LHCN-M2 (cell line): ENCODE measurements at regions not wholly inside any gene's neighbourhood (a gene's known extent, or its start where the extent isn't known, plus 50 kb on each side); places are given as distances from the start of the nearest gene placed in this dataset.

Experiments
- DNase-seq: peaks from one replicate; pipeline ENCODE4 v3.0.0-alpha.2; 2012; ENCODE audit warnings: low read depth

- no peak for DNase-seq
Observed at GRCh38 chr12:92582475-92582874, 120.3 kb upstream of the PLEKHG7 start.

DNA sequence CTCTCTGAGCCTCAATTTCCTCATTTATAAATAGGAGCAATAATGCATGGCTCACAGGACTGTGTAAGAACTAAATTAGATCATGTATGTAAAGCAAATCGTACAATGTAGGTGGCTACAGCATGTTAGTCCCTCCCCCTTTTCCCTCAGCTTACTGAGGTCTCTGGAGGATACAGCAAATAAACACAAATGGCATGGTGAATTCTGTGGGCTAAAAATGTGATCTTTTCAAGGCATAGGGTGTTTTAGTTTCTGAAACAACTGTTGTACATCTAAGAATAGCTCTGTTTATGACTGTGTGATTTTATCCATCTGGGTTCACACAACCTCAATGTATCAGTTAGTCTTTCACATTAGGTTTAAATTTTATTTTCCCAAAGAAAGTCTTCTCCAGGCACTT, 121.2 kb upstream of the PLEKHG7 start:
- peak; percentile 47 for DNase-seq

- DNase-seq: no peak
Observed at GRCh38 chr12:92574911-92575570, 127.7 kb upstream of the PLEKHG7 start.

DNA sequence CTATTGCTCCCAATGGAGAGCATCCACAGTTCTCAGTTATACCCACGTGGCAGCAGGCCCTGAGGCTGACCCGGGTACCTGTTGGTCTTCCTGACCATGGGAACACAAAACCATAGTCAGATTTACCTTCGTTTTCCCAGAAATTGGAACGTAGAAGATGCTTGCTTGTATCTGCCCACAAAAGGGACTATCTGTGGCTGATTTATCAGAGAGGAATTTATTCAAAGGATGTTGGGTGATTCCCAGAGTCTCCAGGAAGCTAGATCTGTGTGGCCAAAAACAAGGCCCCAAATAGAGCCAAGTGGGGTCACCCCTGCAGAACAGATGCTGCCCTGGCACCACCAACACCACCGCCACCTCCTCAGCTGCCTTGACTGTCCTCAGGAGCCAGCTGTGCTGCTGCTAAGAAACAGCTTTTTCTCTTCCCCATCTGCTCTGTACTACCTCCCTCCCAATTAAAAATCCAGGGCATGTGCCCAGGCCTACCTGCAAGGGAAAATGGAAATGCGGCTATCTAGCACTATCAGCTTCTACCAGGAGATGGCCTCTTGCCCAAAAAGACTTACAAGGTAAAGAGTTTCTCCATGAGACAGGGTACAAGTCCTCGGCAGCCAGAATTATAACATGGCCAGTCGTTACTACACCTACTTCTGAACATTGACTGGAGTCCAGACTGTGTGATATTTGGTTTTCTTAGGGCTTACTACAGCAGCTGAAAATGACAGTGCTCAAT, 128.6 kb upstream of the PLEKHG7 start:
- peak; percentile 58 for DNase-seq

DNA sequence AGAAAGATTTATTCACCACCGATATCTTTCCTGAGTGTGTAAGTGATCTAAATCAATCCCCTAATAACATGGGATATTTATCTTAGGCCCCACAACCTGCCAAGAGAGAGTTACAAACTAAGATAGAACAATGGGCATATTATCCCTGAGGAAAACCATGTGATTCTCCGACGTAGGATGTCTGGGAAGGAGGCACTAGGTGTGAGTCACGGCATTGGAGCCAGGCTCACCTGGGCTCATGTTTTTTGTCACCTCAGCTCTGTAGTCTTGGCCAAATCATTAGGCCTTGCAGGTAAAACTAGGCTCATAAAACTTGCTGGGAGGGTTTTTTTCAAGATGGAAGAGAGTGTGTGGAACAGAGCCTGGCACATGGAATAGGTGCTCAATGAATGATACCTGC, 129.7 kb upstream of the PLEKHG7 start:
- DNase-seq: no peak

DNA sequence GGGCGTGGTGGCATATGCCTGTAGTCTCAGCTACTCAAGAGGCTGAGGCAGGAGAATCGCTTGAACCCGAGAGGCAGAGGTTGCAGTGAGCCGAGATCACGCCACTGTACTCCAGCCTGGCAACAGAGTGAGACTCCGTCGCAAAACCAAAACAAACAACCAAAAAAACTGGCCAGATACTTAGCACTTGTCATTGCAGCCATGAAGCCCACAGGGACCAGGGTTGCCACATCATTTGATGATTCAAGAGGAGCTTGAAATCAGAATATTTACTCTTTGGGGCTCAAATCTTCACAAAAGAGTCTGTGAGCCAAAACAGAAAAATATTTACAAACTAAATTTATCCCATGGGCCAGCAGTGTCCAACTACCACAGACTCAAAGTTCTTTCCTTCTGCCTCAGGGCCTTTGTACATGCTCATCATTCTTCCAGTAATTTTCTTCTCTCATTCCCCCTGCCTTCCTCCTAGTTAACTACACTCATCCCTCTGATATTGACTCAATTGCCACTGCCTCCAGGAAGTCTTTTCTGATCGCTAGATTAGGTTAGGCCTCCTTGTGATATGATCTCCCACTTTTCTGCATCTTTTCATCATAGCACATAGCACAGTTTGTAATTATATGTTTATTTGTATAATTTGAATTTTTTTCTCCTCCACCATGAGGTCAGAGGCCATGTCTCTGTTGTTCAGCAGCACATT, 130.8 kb upstream of the PLEKHG7 start:
- no peak for DNase-seq

- DNase-seq: no peak
Observed at GRCh38 chr12:92571169-92571568, 131.6 kb upstream of the PLEKHG7 start.

GRCh38 chr12:92570056-92570753, 132.6 kb upstream of the PLEKHG7 start:
- peak; percentile 90 for DNase-seq

DNA sequence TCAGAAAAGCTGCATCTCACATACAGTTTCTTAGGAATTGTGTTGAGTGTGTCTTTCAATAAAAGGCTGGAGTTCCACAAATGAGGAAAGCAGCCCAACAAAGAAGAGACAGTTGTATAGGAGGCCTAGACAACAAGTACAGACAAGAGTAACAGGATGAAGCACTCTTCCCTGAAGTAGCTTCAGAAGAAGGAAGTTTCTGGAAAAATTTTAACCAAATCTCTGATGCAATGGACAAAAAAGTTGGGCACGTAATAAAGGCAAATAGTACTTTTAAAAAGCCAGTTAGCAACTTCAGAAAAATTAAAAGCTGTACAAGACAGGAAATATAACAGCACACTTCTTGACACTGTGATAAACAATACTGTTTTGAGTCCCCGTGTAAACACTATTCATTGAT, 134.1 kb upstream of the PLEKHG7 start:
- no peak for DNase-seq

DNA sequence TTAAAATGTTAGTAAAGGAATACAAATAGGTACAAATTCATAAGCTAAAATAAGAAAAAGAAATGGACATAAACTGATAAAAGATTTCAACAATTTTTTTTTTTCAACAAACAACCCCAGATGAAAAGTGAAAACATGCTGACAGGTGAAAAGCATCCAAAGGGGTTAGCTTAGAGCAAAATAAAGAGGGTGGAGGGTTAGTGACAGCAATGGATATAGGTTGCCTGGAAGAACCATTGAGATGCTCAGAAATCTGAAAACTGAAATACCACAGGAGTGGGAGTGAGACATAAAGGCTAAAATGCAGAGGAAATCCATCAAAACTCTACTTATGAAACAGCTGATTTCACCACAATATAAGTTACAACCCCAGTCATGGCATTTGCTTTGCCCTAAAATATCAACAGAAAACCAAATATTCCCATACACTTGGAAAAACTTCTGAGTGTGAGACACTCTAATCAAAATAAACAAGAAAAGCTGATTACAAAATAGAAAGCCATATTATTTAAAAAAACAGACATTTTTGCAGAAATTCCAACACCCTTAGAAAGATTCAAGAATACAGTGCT, 136.3 kb upstream of the PLEKHG7 start:
- no peak for DNase-seq

GRCh38 chr12:92563819-92564218, 139.0 kb upstream of the PLEKHG7 start:
- DNase-seq: no peak

DNA sequence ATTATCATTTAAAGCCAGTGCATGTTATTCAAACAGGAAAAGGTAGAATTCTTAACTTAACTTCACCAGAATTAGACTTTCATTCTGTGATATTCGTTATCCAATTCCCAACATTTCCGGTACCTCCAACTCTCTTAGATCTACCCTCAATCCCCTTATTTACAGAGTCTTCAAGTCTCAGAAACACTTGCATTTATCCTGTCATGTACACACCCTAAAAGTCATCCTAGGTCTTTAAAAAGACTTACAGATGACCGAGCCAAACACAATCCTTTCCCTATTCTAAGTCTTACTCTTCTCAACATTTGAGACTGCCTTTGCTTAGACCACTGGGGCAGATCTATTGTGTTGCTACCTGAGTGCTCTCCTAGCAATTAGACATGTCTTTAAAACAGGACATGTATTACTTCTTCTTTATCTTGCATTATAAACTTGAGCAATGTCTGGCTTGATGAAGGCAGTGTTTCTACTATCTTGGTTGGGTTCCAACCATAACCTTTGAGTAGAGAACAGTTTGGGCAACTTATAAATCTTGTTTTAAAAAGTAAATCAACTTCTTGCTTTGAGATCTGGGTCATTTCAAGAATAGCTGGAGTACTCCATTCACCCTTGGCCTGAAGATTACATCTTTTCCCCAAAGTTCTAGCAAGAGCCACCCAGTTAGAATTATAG, 140.6 kb upstream of the PLEKHG7 start:
- no peak for DNase-seq

DNA sequence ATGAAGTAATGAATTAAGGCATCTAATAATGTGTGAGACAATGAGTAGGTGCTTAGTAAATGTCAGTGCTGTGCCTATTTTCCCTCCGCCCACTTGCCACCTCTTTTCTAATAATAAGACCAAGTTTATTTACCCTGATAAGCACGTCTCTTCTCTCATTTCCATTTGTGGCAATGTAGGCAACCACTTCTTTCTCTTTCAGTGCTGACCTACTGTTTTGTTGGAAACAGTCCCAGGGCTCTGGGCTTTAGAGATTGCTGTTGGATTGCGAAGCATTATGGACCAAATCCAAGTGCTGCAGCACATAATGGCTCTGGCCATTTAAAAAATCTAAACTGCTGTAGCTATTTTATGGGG, 141.3 kb upstream of the PLEKHG7 start:
- peak; percentile 77 for DNase-seq

DNA sequence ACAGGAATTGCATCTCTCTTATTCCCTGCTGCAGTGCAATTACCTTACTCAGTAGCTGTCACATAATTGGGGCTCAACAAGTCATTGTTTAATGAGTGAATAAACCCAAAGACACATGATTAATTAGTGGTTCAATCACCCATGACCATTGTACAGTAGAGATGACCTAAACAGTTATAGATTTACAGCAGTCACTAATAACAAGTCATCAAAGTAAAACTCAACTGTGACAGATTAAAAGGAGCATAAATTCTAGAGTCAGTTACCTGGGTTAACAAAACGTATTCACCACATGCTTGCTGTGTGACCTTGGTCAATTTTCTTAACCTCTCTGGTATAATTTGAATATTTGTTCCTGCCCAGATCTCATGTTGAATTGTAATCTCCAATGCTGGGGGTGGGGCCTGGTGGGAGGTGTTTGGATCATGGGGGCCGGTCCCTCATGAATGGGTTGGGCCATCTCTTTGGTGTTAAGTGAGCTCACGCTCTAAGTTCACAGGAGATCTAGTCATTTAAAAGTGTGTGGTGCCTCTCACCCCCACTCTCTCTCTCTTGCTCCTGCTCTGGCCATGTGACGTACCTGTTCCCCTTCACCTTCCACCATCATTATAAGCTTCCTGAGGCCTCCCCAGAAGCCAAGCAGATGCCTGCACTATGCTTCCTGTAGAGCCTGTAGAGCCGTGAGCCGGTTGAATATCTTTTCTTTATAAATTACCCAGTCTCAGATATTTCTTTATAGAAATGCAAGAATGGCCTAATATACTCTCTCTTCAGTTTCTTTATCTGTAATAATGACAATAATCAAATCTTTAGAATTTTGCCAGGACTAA, 141.9 kb upstream of the PLEKHG7 start:
- no peak for DNase-seq

GRCh38 chr12:92558806-92559205, 144.0 kb upstream of the PLEKHG7 start:
- no peak for DNase-seq

GRCh38 chr12:92558215-92558773, 144.5 kb upstream of the PLEKHG7 start:
- DNase-seq: no peak

DNA sequence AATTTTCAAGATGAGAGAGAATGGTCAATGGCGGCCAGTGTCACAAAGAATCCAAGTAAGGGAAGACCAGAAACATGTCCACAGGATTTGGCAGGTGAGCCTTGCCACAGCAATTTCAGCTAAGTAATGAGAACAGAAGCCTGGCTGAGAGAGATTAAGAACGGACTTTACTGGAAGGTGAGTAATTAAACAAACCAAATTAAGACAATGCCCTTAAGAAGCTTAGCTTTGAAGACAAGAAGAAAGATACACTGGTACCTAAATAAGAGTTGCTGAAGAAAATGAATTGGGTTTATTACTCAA, 145.4 kb upstream of the PLEKHG7 start:
- no peak for DNase-seq

DNA sequence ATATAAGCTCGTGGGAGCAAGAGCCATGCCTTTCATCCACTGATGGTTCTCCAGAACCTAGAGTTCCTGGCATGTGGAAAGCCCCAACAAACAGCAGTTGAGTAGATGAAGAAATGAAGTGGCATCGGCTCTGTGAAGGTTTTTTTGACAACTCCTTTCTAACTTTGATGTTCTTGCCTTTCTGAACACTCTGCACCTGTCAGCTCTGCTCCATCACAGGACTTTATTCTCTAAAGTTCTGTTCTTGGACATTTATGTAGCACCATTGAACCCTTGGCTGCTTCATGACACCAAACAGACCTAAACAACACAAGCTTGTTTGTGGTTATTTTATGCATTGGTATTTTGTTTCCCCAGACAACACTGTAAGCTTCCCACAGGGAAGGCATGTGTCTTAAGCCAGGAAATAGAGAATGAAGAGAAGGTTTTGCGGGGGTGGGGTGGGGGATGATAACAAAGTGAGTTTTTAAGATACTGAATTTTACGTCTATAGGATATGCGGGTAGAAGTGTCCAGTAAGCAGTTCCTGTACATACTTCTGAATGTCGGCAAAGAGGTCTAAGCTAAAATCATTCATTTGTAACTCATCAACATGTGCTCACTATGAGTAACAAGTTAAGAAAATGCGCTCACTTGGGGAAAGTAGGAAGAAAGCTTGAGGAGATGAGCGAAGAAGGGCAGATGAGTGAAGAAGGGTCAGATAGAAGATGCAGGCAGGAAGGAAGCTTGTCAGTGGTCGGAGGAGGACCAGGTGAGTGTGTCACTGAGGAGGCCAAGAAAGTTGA, 146.0 kb upstream of the PLEKHG7 start:
- DNase-seq: no peak

DNA sequence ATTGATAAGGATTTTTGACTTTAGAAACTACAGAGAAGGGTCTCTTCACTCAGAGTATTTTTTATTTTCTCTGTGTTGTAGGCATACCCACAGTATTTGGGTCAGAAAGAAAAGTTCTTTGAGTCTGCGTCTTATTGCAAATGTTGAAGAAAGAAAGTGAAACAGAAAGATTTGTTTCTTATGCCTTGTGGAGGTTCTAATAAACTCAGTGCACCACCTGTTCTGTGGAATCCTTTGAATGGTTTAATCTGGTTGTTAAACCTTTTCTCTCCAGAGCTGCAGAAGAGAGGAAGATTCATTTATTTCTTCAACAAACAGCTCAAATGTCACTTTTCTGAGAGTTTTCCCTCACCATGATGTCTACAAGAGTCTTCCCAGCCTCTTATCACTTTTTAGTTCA, 146.6 kb upstream of the PLEKHG7 start:
- DNase-seq: no peak
